Activated T-cell treated with anti-CD3 and anti-CD28 coated beads, Interleukin-2, amount 50 U/mL, for 24 hours (primary cell): ENCODE measurements at regions not wholly inside any gene's neighbourhood (a gene's known extent, or its start where the extent isn't known, plus 50 kb on each side); places are given as distances from the start of the nearest gene placed in this dataset.

Experiments
- DNase-seq: peaks from one replicate; pipeline ENCODE4 v3.0.0-alpha.2; 2020
- H3K27ac Mint-ChIP-seq: 2 replicates; pipeline ENCODE4 v1.8.0; 2020; ENCODE audit warnings: mild to moderate bottlenecking, mixed read lengths
- H3K27me3 Mint-ChIP-seq: 2 replicates; pipeline ENCODE4 v1.8.0; 2020; ENCODE audit warnings: mixed read lengths
- H3K36me3 Mint-ChIP-seq: 2 replicates; pipeline ENCODE4 v1.8.0; 2020; ENCODE audit warnings: low read depth, mixed read lengths
- H3K4me1 Mint-ChIP-seq: 2 replicates; pipeline ENCODE4 v1.8.0; 2020; ENCODE audit warnings: low read depth, mixed read lengths
- H3K4me3 Mint-ChIP-seq: 2 replicates; pipeline ENCODE4 v1.8.0; 2020; ENCODE audit warnings: mild to moderate bottlenecking, moderate library complexity, mixed read lengths
- H3K9me3 Mint-ChIP-seq: 2 replicates; pipeline ENCODE4 v1.8.0; 2020; ENCODE audit warnings: mixed read lengths

DNA sequence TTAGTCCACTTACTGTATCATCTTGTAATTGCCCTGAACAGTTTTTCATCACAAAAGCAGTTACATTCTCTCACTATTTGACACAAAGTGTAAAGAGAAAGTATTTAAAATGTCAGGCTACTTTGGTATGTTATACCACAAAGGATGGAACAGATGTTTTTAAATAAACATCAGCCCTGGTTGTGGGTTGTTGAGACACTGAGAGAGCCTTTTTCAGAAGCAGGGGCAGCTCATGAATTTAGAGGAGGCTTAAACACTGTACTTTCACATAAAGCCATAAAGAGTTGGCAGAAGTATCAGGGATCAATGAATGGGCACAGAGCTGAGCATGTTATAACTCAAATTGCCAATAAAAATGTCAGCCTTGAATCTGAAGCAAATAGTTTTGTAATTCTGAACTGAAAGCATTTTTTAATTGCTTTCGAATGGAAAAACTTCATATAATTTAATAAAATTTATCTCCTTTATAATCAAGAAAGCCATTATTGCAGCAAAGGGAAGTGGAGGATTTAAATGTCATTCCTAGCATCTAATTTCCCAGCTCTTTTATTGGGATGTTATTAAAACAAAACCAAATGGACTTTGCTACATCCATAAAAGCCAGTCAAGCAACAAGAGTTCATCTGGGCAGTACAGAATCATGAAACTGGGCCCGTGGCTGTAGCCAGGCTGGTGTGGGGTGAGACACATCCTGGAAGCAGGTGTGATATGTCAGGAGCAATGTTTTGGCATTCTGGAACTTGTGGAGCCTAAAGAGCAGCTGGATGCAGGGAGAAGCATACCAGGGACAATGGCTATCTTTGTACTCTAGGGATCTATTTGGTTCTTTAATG, 95.1 kb upstream of the NT5C1B start:
- peaks cover 10% of the 10 kb centered on the region for H3K4me1 Mint-ChIP-seq
- no peak overlapping the region for H3K27ac Mint-ChIP-seq
- H3K27me3 Mint-ChIP-seq = no peaks in the 10 kb centered on the region
- no peaks in the 10 kb centered on the region for H3K36me3 Mint-ChIP-seq
- H3K9me3 Mint-ChIP-seq = no peaks in the 10 kb centered on the region
- no peak for DNase-seq
- no peak overlapping the region for H3K4me3 Mint-ChIP-seq

DNA sequence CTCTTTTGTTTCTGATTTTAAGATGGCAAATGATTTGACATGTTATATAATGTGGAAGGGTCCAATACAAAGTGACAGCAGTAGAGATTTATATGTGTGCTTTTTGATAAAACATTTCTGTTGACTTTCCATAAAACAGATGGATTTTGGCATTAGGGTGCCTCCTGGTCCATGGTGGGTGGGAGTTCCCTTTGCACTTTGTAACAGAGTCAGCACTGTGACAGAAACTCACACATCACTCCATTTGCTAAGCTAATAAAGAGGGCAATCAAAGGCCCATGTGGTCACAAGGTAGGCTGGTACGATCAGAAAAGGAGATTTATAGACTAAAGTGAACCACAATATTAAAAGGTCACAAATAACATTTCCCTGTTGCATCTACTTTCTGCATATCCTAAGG, 93.3 kb upstream of the NT5C1B start:
- DNase-seq = no peak
- Mint-ChIP-seq H3K27me3 (no peaks in the 10 kb centered on the region), H3K36me3 (no peaks in the 10 kb centered on the region), H3K4me3 (no peak overlapping the region), H3K4me1 (peaks cover 10% of the 10 kb centered on the region), H3K9me3 (no peaks in the 10 kb centered on the region), H3K27ac (no peak overlapping the region)

DNA sequence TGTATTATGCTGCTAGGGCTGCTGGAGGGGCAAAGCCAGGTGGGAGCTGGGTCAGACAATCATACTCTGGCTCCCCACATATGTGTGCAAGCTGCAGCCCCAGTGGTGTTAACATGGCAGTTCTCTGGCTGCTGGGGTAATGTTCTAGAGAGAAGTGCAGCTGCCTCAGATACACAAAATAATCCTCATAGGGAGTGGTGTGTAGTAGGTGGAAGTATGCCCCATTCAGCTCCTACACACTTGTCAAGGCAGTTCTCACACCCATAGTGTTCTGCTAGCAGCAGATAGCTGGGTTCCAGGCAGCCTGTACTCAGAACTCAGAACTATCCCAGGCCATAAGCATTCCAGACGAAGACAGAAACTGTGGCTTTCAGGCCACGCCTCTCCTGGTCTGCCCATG, 87.9 kb upstream of the NT5C1B start:
- no peak overlapping the region for H3K4me3 Mint-ChIP-seq

DNA sequence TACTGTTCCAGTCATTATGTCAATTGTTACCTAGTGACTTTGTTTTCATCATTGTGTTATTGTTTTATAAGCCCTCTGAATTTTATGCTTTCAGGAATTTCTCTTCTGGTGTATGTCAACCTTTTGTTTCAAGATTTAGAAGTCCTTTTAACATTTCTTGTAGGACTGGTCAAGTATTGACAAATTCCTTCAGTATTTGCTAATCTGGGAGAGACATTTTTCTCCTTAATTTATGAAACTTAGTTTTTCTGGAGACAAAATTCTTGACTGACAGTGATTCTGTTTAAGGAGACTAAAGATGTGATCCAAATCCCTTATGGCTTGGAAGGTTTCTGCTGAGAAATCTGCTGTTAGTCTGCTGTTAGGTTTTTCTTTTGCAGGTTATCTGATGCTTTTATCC, 84.9 kb upstream of the NT5C1B start:
- Mint-ChIP-seq H3K9me3 (peaks cover 33% of the 10 kb centered on the region), H3K27me3 (no peaks in the 10 kb centered on the region), H3K36me3 (peaks cover 43% of the 10 kb centered on the region), H3K4me3 (no peak overlapping the region), H3K27ac (no peak overlapping the region), H3K4me1 (no peaks in the 10 kb centered on the region)
- DNase-seq = no peak

More for the DNA sequence above, 87.9 kb upstream of the NT5C1B start:
- no peaks in the 10 kb centered on the region for H3K27me3 Mint-ChIP-seq
- H3K9me3 Mint-ChIP-seq = peaks cover 23% of the 10 kb centered on the region
- no peak overlapping the region for H3K27ac Mint-ChIP-seq
- peaks cover 23% of the 10 kb centered on the region for H3K36me3 Mint-ChIP-seq
- DNase-seq = no peak
- H3K4me1 Mint-ChIP-seq = peaks cover 2% of the 10 kb centered on the region

DNA sequence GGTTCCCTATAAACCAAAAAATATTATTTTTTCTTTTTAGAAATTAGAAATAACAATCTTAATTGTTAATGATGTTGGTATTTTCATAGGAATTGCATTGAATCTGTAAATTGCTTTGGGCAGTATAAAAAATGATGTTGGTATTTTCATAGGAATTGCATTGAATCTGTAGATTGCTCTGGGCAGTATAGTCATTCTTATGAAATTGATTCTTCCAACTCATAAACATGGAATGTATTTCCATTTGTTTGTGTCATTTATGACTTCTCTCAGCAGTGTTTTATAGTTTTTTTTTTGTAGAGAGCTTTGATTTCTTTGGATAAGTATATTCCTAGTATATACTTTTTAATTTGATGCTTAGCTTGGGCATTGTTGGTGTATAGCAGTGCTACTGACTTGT, 82.0 kb upstream of the NT5C1B start:
- no peak overlapping the region for H3K27ac Mint-ChIP-seq
- no peak overlapping the region for H3K4me3 Mint-ChIP-seq
- H3K27me3 Mint-ChIP-seq = no peaks in the 10 kb centered on the region
- no peak for DNase-seq
- H3K9me3 Mint-ChIP-seq = peaks cover 42% of the 10 kb centered on the region
- H3K36me3 Mint-ChIP-seq = peaks cover 59% of the 10 kb centered on the region
- no peaks in the 10 kb centered on the region for H3K4me1 Mint-ChIP-seq

DNA sequence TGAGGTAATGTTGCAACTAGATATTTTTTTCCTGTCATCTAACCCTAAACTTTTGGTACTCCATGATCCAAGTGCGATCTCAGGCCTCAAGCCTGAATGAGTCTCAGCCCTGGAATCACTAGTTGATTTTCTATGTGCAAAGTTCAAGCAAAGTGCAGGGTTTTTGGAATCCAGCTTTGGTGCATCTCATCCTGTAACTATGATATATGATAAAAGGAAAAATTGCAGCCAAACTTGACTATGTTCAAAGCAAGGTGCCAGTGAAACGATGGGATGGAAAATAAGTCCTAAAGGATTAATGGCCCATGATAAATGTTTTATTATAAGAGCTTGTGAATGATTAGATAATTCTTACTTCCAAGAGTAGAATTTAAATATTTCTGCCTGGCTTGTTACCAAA, 78.9 kb upstream of the NT5C1B start:
- Mint-ChIP-seq H3K4me1 (peaks cover 13% of the 10 kb centered on the region), H3K9me3 (peaks cover 22% of the 10 kb centered on the region), H3K27ac (no peak overlapping the region), H3K36me3 (peaks cover 41% of the 10 kb centered on the region), H3K27me3 (no peaks in the 10 kb centered on the region), H3K4me3 (no peak overlapping the region)
- no peak for DNase-seq

DNA sequence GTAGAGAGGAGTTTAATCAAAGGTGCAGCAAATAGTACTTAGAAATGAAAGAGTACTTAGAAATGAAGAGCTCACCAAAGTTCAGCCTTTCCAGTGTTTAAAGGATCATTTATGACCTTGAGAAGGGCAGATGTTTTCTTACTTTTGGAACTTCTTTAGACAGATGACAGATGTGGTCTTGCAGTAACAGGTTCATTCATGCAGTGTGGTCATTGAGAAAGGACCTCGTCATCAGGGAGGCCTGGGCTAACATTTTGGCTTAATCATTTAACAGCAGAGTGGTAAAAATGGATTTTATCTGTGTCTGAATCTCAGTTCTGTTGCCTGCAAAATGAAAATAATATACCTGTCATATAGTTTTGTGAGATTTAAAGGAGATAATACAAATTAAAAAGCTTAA, 75.1 kb upstream of the NT5C1B start:
- H3K27ac Mint-ChIP-seq = no peak overlapping the region
- DNase-seq = no peak
- H3K4me3 Mint-ChIP-seq = no peak overlapping the region
- H3K27me3 Mint-ChIP-seq = no peaks in the 10 kb centered on the region
- peaks cover 17% of the 10 kb centered on the region for H3K36me3 Mint-ChIP-seq
- H3K4me1 Mint-ChIP-seq = peaks cover 13% of the 10 kb centered on the region
- H3K9me3 Mint-ChIP-seq = peaks cover 10% of the 10 kb centered on the region

DNA sequence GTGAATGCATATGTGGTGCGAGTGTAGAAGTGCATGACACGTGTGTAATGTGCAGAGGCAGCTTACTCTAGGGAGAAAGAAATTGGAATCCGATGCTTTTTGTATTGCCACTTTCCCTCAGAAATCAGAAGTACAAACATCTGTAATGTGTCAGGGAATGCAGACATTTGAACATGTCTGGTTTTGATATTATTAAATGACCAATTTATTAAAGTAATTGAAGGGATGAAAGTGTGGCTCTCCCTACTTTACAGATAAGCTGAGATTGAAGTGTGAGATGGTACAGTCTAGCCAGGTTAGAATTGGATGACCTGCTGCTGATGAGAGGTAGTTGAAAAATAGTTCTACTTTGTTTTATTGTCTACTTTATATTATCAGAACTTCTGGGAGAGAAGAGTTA, 74.5 kb upstream of the NT5C1B start:
- no peak for DNase-seq
- H3K4me1 Mint-ChIP-seq = peaks cover 13% of the 10 kb centered on the region
- H3K4me3 Mint-ChIP-seq = no peak overlapping the region
- H3K36me3 Mint-ChIP-seq = peaks cover 13% of the 10 kb centered on the region
- no peak overlapping the region for H3K27ac Mint-ChIP-seq
- no peaks in the 10 kb centered on the region for H3K27me3 Mint-ChIP-seq
- H3K9me3 Mint-ChIP-seq = peaks cover 7% of the 10 kb centered on the region

DNA sequence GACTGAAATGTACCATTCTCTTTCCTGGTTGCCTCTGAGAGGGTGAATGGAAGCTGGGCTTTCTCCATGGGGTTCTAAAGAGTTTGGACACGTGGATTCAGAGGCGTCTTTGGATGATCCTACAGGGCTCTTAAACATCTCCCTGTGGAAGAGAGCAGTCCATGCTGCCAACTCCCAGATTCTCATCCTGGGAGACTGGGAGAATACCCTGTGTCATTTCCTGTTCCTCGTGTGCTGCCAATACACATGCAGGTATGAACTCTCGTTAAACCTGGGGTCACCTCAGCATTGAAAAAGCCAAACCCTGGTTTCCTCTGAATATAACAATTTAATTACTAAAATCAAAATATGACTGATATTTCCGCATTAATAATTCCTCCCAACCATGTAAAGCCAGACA, 73.3 kb upstream of the NT5C1B start:
- H3K4me3 Mint-ChIP-seq = no peak overlapping the region
- peaks cover 5% of the 10 kb centered on the region for H3K9me3 Mint-ChIP-seq

DNA sequence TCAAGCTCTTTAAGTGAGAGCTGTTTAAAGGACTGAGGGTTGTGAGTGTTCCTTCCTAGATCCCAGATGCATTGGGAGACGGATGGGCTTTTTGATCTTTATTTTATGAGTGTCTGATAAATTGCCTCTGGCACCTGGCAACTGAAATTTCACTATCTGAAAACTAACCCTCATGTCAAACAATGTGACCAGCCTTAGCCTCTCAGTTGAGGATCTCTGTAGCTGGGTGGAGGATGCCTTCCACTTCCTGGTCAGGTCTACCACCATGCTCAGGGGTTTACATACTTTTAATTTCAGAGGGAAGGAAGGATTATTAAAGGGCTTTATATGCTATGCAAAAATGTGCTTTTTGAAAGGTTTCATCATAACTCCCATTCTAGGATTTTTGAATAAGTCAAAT, 70.5 kb upstream of the NT5C1B start:
- H3K27ac Mint-ChIP-seq = no peak overlapping the region
- no peaks in the 10 kb centered on the region for H3K9me3 Mint-ChIP-seq
- no peaks in the 10 kb centered on the region for H3K27me3 Mint-ChIP-seq
- H3K36me3 Mint-ChIP-seq = no peaks in the 10 kb centered on the region
- no peak for DNase-seq
- no peak overlapping the region for H3K4me3 Mint-ChIP-seq
- peaks cover 9% of the 10 kb centered on the region for H3K4me1 Mint-ChIP-seq

More for the DNA sequence above, 73.3 kb upstream of the NT5C1B start:
- H3K27me3 Mint-ChIP-seq = no peaks in the 10 kb centered on the region
- peaks cover 13% of the 10 kb centered on the region for H3K4me1 Mint-ChIP-seq
- no peak overlapping the region for H3K27ac Mint-ChIP-seq
- peaks cover 6% of the 10 kb centered on the region for H3K36me3 Mint-ChIP-seq
- no peak for DNase-seq

DNA sequence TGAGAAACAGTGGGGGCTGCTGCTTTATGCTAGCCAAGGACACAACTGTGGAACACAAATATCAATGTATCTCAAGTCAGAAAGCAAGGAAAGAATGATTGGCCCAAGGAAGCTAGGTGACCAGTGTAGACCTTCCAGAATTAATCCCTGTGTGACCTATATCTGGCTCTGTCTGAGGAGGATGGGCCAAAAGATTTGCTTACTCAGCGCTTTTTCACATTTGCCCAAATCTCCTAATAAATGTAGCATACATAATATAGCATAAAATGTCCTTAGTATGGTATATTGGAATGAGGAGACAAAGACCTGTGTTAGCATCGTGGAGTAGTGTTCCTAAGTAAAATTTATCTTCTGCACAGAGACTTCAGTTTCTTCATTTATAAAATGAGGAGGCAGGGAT, 66.7 kb upstream of the NT5C1B start:
- DNase-seq = no peak
- H3K9me3 Mint-ChIP-seq = no peaks in the 10 kb centered on the region

DNA sequence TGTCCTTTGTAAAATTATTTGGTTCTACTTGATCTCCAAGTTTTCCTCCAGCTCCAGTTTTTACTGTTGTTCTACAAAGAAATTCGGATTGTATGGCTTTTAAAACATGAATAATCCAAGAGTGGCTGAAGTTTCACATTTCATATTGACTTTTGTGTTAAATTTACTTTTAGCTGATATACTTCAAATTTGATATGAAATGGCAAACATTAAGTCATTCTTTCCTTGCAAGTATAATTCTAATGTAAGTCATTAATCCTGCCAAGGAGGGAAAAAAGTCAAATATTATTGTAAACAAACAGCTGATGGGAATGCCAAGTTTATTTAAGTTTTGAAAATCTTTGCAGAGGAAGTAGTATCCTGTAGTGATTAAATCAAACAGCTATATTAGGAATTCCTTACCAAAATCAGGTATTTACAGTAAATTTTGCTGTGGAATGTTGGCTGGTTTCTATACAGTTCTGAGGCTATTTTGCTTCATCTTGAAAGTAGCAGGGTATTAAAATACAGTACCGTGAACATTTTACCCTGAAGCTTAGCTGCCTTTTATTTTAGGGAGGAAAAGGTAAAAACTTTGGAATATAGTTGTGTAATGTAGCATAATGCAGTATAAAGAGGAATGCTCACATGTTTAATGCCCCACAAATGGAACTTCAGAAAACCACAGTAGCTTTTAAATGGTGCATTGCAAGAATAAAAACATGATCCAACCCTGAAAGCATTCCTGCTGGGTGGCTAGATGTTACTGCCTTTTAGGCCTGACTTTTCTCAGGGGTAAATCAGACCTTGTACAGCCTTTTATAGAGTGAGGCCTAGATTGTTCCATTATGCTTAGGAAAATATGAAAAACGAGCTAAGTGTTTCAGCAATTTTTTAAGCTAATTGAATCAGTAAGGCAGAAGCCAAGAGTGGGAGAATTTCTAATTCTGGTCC, 62.7 kb upstream of the NT5C1B start:
- Mint-ChIP-seq H3K27me3 (no peaks in the 10 kb centered on the region), H3K9me3 (no peaks in the 10 kb centered on the region), H3K27ac (no peak overlapping the region), H3K4me3 (no peak overlapping the region), H3K36me3 (no peaks in the 10 kb centered on the region), H3K4me1 (no peaks in the 10 kb centered on the region)
- DNase-seq = no peak

More for the DNA sequence above, 66.7 kb upstream of the NT5C1B start:
- no peak overlapping the region for H3K27ac Mint-ChIP-seq
- no peaks in the 10 kb centered on the region for H3K4me1 Mint-ChIP-seq
- H3K27me3 Mint-ChIP-seq = no peaks in the 10 kb centered on the region
- H3K4me3 Mint-ChIP-seq = no peak overlapping the region
- H3K36me3 Mint-ChIP-seq = no peaks in the 10 kb centered on the region

DNA sequence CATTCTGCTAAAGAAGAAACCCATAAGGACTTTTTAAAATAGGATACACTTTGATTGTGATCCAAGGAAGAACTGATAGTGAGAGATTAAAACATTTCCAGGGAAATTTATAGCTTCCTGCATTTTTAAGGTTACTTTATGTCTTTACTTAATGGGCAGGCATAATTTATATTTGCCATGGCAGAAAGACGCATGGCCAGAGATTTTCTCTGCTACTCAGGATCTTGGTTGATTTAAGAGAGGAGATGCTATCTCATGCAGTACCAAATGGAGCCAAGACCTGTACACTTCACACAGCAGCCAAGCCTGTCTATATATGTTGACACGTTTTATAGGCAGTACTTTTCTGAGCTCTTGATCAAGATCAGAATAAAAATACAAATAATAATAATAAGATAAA, 60.9 kb upstream of the NT5C1B start:
- peaks cover 8% of the 10 kb centered on the region for H3K36me3 Mint-ChIP-seq
- H3K27ac Mint-ChIP-seq = no peak overlapping the region
- H3K27me3 Mint-ChIP-seq = no peaks in the 10 kb centered on the region
- no peaks in the 10 kb centered on the region for H3K9me3 Mint-ChIP-seq
- DNase-seq = no peak
- H3K4me3 Mint-ChIP-seq = no peak overlapping the region
- H3K4me1 Mint-ChIP-seq = no peaks in the 10 kb centered on the region

DNA sequence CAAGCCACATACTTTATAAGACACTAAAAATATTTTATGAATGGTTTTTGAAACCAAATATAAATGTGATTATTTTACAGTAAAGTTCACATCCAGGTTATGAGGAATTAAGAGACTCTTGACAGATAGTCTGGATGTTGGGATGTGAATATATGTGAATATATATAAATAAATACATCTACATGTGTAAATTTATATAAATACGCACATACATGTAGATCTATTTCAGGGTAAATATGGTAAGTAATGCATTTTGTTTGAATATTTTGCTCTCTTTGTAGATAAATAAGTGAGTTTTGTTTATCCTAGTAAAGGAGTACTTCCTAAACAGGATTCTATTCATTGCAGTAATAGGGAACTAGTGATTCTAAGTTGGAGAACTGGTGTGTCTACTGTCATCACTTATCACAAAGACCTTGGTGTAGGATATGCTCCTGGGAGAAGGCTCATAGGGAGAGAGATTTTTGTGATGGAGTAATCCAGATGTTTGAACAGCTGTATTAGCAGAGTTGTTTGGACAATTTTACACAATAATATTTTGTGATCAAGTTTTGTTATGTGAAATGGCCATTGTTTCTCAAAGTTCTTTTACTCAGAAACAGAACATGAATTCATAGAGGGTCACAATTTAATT, 60.2 kb upstream of the NT5C1B start:
- DNase-seq = no peak
- H3K4me1 Mint-ChIP-seq = no peaks in the 10 kb centered on the region
- H3K4me3 Mint-ChIP-seq = no peak overlapping the region
- no peaks in the 10 kb centered on the region for H3K27me3 Mint-ChIP-seq
- H3K9me3 Mint-ChIP-seq = peaks cover 3% of the 10 kb centered on the region
- H3K27ac Mint-ChIP-seq = no peak overlapping the region
- peaks cover 12% of the 10 kb centered on the region for H3K36me3 Mint-ChIP-seq
